A673 (cell line): ENCODE measurements at regions not wholly inside any gene's neighbourhood (a gene's known extent, or its start where the extent isn't known, plus 50 kb on each side); places are given as distances from the start of the nearest gene placed in this dataset.

ENCODE experiments used
- BruUV-seq: library from RNA; stranded (reverse); fragments of 400-500 nt; replicated peaks from 2 replicates; lab custom pipeline; 2021; lab: Mats Ljungman, UMichigan
- CTCF ChIA-PET: fragments of 300-600 bp; sonication (Branson Sonifier 250); formaldehyde crosslinking; loops from one replicate; lab custom pipeline; 2022; ENCODE audit warnings: antibody characterized with exemption; lab: Charles Lee
- POLR2A ChIA-PET: fragments of 300-600 bp; sonication (Branson Sonifier 250); formaldehyde crosslinking; loops from one replicate; lab custom pipeline; 2022; ENCODE audit warnings: antibody characterized with exemption; ENCODE audit not compliant: low non-redundant PET; lab: Charles Lee
- DNase-seq: peaks from one replicate; pipeline ENCODE4 v3.0.0-alpha.2; 2015; ENCODE audit warnings: low spot score
- H3K27ac ChIP-seq: fragments of 200-600 bp; sonication (generic); 2 replicates; pipeline ENCODE4 v1.5.1; 2016; ENCODE audit warnings: mixed run types, low read depth, mild to moderate bottlenecking, mixed read lengths, antibody characterized with exemption, low read length; ENCODE audit not compliant: poor library complexity, severe bottlenecking
- H3K27me3 ChIP-seq: fragments of 200-600 bp; sonication (generic); replicated peaks from 2 replicates; pipeline ENCODE4 v1.6.1; 2017; ENCODE audit warnings: mixed run types, low read depth, mild to moderate bottlenecking, mixed read lengths, antibody characterized with exemption, low read length; ENCODE audit not compliant: insufficient read depth, poor library complexity
- H3K36me3 ChIP-seq: fragments of 200-600 bp; sonication (generic); 2 replicates; pipeline ENCODE4 v1.6.1; 2016; ENCODE audit warnings: mixed run types, mild to moderate bottlenecking, mixed read lengths, antibody characterized with exemption, low read length; ENCODE audit not compliant: insufficient read depth, poor library complexity, severe bottlenecking
- H3K4me1 ChIP-seq: fragments of 200-600 bp; sonication (generic); 2 replicates; pipeline ENCODE4 v1.6.1; 2017; ENCODE audit warnings: mixed run types, mild to moderate bottlenecking, mixed read lengths, antibody characterized with exemption, low read length; ENCODE audit not compliant: insufficient read depth, poor library complexity, severe bottlenecking
- H3K4me3 ChIP-seq: fragments of 200-600 bp; sonication (generic); 2 replicates; pipeline ENCODE4 v1.5.1; 2016; ENCODE audit warnings: low read depth, mixed run types, mild to moderate bottlenecking, mixed read lengths, low read length; ENCODE audit not compliant: poor library complexity, severe bottlenecking
- H3K9me3 ChIP-seq: fragments of 200-600 bp; sonication (generic); 2 replicates; pipeline ENCODE4 v1.6.1; 2016; ENCODE audit warnings: mixed run types, low read depth, mild to moderate bottlenecking, mixed read lengths, antibody characterized with exemption, low read length; ENCODE audit not compliant: poor library complexity, severe bottlenecking
- EZH2 ChIP-seq: fragments of 200-600 bp; sonication (generic); IDR thresholded peaks from 2 replicates; pipeline ENCODE4 v1.6.1; 2017; ENCODE audit warnings: borderline replicate concordance, low read depth, mild to moderate bottlenecking, mixed read lengths, antibody characterized with exemption, low read length; ENCODE audit not compliant: poor library complexity, severe bottlenecking
- intact Hi-C: fragments of 100-400 bp; cut with micrococcal nuclease; formaldehyde crosslinking; loops from one replicate; pipeline ENCODE4 v1.10.0; 2022; ENCODE audit not compliant: unreplicated experiment
- TF ChIP-seq, protein P1 (sequence below): fragments of 300-800, 200-600 bp; sonication (generic); conservative IDR thresholded peaks from 2 replicates; pipeline ENCODE4 v1.5.1; 2017; ENCODE audit warnings: low read depth, mild to moderate bottlenecking, antibody characterized with exemption, low read length, moderate library complexity, mixed read lengths

DNA sequence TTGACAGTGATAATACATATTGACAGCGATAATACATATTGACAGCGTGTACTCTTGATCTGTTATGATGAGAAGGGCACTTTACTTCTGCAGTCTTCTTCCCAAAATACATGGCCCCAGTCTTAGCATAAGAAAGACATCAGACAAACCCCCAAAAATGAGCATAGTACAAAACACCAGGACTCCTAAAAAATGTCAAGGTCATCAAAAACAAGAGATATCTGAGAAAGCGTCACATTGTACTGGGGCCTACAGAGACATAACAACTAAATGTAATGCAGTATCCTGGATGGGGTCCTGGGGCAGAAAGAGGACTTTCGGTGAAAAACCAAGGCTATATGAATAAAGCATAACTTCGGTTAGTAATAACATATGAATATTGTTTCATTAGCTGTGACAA, 731.5 kb upstream of the SGCG start:
- BruUV-seq: no TSS peak
- TF ChIP-seq, protein P1, sequence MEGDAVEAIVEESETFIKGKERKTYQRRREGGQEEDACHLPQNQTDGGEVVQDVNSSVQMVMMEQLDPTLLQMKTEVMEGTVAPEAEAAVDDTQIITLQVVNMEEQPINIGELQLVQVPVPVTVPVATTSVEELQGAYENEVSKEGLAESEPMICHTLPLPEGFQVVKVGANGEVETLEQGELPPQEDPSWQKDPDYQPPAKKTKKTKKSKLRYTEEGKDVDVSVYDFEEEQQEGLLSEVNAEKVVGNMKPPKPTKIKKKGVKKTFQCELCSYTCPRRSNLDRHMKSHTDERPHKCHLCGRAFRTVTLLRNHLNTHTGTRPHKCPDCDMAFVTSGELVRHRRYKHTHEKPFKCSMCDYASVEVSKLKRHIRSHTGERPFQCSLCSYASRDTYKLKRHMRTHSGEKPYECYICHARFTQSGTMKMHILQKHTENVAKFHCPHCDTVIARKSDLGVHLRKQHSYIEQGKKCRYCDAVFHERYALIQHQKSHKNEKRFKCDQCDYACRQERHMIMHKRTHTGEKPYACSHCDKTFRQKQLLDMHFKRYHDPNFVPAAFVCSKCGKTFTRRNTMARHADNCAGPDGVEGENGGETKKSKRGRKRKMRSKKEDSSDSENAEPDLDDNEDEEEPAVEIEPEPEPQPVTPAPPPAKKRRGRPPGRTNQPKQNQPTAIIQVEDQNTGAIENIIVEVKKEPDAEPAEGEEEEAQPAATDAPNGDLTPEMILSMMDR: no peak
- no peak for TF ChIP-seq EZH2
- ChIA-PET POLR2A (no interaction called here), CTCF (no interaction called here)
- DNase-seq: no peak
- Histone ChIP-seq H3K36me3 (no peaks in the 10 kb centered on the region), H3K4me3 (no peak overlapping the region), H3K27ac (no peak overlapping the region), H3K4me1 (no peaks in the 10 kb centered on the region), H3K9me3 (no peaks in the 10 kb centered on the region), H3K27me3 (no peaks in the 10 kb centered on the region)
- intact Hi-C loops: no loop called here

DNA sequence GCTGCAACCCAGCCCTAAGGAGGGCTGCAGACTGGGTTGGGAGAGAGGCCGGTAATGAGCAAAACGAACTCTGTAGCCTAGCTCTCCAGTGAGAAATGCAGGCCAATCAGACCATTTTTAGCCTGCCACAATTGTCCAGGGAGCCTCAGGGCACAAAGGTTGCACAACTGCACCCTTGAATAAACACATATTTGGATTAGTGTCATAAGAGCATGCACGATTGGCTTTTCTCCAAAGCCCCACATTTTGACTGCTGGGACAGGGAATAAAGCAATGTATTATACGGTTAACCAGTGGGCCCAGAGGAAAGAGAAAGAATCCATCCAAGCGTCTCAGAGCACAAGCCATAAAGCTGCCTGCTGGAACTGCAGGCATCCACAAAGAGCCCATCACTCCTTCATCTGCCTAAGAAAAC, 729.4 kb upstream of the SGCG start:
- no TSS peak for BruUV-seq
- no peak for DNase-seq
- intact Hi-C loops: no loop called here
- POLR2A ChIA-PET: no interaction called here
- no peak for TF ChIP-seq EZH2
- TF ChIP-seq, protein P1: no peak
- Histone ChIP-seq H3K4me3 (no peak overlapping the region), H3K27ac (no peak overlapping the region), H3K27me3 (no peaks in the 10 kb centered on the region), H3K36me3 (no peaks in the 10 kb centered on the region), H3K9me3 (no peaks in the 10 kb centered on the region), H3K4me1 (no peaks in the 10 kb centered on the region)
- CTCF ChIA-PET: no interaction called here

DNA sequence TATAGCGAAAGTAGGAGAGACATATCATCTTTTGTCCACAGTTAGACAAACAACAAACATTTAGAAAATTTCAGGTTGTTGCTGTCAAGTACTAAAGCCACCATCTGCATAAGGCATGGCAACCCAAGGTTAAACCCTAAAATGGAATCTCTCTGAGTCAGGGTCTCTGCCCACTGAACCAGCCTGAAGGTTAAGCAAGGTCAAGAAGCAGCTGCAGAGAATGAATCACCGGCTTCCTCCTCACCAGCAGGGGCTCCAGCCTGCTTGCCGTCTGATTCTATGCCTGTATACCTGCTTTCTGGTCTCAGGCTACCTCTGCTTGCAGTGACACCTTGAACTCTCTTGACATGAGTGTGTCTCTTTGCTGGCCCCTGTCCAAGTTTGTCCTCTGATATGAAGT, 726.2 kb upstream of the SGCG start:
- ChIA-PET POLR2A (no interaction called here), CTCF (no interaction called here)
- Histone ChIP-seq H3K4me3 (no peak overlapping the region), H3K27ac (no peak overlapping the region), H3K9me3 (no peaks in the 10 kb centered on the region), H3K36me3 (no peaks in the 10 kb centered on the region), H3K4me1 (no peaks in the 10 kb centered on the region), H3K27me3 (no peaks in the 10 kb centered on the region)
- TF ChIP-seq, protein P1: no peak
- TF ChIP-seq EZH2: no peak
- intact Hi-C loops: no loop called here
- no TSS peak for BruUV-seq
- DNase-seq: no peak
